Tibial artery (tissue), 4 donors: ENCODE measurements at regions not wholly inside any gene's neighbourhood (a gene's known extent, or its start where the extent isn't known, plus 50 kb on each side); places are given as distances from the start of the nearest gene placed in this dataset.

Source experiments
- DNase-seq, 2 donors: peaks; one replicate each; pipeline ENCODE4 v3.0.0-alpha.2; 2019
- H3K27ac ChIP-seq, 2 donors: fragments of 200-600 bp; sonication (generic) in 1 of 2; 1 replicate in 1 of 2; 2 replicates in 1 of 2; pipeline ENCODE4 v1.5.1; 2018 to 2019; ENCODE audit warnings: mild to moderate bottlenecking in 1 of 2
- H3K27me3 ChIP-seq, 2 donors: fragments of 200-600 bp; sonication (generic) in 1 of 2; one replicate each; pipeline versions ENCODE4 v1.5.1 to v1.6.0; 2016 to 2019
- H3K36me3 ChIP-seq, 3 donors: fragments of 200-600 bp; sonication (generic) in 2 of 3; one replicate each; pipeline ENCODE4 v1.5.1; 2016 to 2019; ENCODE audit warnings: mild to moderate bottlenecking in 2 of 3
- H3K4me1 ChIP-seq, 4 donors: fragments of 200-600 bp; sonication (generic) in 2 of 4; 1 replicate in 3 of 4; 2 replicates in 1 of 4; pipeline ENCODE4 v1.5.1; 2016 to 2019
- H3K4me3 ChIP-seq, 2 donors: fragments of 200-600 bp; sonication (generic) in 1 of 2; 1 replicate in 1 of 2; 2 replicates in 1 of 2; pipeline ENCODE4 v1.5.1; 2018 to 2019; ENCODE audit warnings: mild to moderate bottlenecking in 2 of 2
- H3K9me3 ChIP-seq, 3 donors: fragments of 200-600 bp; sonication (generic) in 1 of 3; one replicate each; pipeline ENCODE4 v1.5.1; 2016 to 2019
- CTCF ChIP-seq, 2 experiments: fragments of 200-600 bp in 1 of 2; fragments of 450-650 bp in 1 of 2; IDR thresholded peaks; one replicate each; pipeline ENCODE4 v1.5.1; 2017 to 2019; ENCODE audit warnings: antibody characterized with exemption in 2 of 2, mild to moderate bottlenecking in 1 of 2, moderate library complexity in 1 of 2
- intact Hi-C: fragments of 100-400 bp; cut with DNase I; formaldehyde crosslinking; loops from one replicate; pipeline ENCODE4 v1.15.0; 2023; ENCODE audit warnings: low total_unique reads

DNA sequence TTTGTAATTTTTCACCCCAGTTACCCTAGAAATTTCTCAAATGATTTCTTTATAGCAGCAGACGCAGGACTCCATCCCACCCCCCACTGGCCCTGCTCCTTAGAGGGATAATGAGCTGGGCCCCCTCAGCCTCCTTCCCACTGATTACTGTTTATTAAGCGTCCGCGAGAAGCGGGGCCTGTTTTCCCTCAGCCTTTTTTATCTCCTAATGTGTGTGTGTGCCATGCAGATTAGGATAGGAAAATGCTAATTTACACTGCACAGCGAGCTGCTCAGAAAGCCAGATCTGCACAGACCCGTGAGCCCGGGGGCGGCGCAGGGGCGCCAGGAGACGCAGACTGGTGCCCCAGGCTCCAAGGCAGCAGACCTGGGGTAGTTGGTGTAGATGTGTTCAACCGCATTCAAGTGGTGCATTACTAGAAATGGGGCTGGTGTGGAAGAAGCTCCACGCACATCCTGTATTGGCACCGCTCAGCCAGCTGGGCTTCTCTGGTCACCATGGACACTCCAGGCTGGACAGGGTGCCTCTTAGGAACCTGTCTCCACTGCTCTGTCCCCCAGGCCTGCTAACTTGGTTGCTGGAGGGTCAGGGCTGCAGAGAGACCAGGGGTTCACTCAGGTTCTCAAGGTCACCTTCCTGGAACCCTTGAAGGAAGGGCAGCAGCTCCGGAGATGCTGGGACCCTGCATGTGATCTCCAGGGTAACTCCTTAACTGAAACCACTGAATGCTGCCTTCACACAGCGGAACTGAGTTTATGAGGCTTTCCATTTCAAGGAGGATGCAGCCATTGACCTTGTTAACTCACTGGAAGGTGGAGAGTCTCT is 256.3 kb downstream of the ERMARD start:
- Histone ChIP-seq H3K9me3 (no peaks in the 10 kb centered on the region), H3K27me3 (peaks cover 0 to 21% of the 10 kb centered on the region in 2 donors), H3K4me1 (peaks cover 0 to 10% (median 6%) of the 10 kb centered on the region in 4 donors), H3K27ac (no peak overlapping the region), H3K4me3 (no peak overlapping the region), H3K36me3 (no peaks in the 10 kb centered on the region)
- TF ChIP-seq CTCF (IDR thresholded peaks at IDR 0.05) = no peak
- DNase-seq = no peak
- intact Hi-C loops = no loop called here

- Histone ChIP-seq H3K9me3 (no peaks in the 10 kb centered on the region), H3K4me3 (no peak overlapping the region), H3K4me1 (peaks cover 0 to 10% (median 6%) of the 10 kb centered on the region in 4 donors), H3K36me3 (no peaks in the 10 kb centered on the region), H3K27ac (no peak overlapping the region), H3K27me3 (peaks cover 0 to 21% of the 10 kb centered on the region in 2 donors)
- no peak for DNase-seq
- no peak for TF ChIP-seq CTCF (IDR thresholded peaks at IDR 0.05)
- intact Hi-C loops = no loop called here
Measured at GRCh38 chr6:170006900-170007467, 255.6 kb downstream of the ERMARD start.

DNA sequence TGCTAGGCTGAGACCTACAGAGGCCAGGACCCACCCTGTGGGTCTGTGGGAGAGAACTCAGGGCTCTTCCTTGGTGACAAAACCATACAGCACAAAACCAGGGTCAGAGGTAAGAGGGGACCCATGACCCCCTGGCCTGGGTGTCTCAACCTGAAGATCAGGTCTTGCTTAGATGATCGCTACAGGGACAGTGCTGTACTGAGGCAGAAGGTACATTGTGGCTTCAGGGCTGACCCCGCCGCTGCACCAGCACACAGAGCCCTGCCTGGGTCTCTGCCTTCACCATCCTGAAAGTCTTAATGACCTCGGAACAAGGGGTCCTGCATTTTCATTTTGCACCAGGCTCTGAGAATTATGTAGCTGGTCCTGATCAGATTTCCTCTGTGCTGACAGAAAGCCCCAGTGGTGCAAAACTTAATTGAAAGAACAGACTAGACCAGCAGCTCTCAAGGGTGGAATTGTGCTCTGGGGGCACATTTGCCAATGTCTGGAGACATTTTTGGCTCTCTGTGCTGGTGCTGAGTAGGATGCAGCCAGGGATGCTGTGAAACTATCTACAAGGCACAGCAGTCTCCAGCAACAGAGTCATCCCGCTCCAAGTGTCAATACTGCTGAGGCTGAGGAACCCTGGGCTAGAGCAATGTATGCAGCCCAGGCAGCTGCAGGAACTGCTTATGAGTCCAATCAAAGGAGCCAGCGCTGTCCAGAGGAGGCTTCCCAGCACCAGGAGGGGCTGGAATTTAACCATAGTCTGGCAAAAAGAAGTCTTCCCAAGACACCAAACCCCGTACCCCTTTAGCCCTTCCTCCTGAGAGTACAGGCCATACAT is 254.9 kb downstream of the ERMARD start:
- Histone ChIP-seq H3K36me3 (no peaks in the 10 kb centered on the region), H3K4me1 (peaks cover 0 to 10% (median 5%) of the 10 kb centered on the region in 4 donors), H3K4me3 (no peak overlapping the region), H3K9me3 (peaks cover 0 to 4% (median 0%) of the 10 kb centered on the region in 3 donors), H3K27me3 (peaks cover 0 to 21% of the 10 kb centered on the region in 2 donors), H3K27ac (no peak overlapping the region)
- intact Hi-C loops = no loop called here
- TF ChIP-seq CTCF (IDR thresholded peaks at IDR 0.05) = no peak
- DNase-seq = no peak

- no peak for DNase-seq
- Histone ChIP-seq H3K27me3 (peaks cover 0 to 21% of the 10 kb centered on the region in 2 donors), H3K36me3 (no peaks in the 10 kb centered on the region), H3K9me3 (peaks cover 0 to 4% (median 0%) of the 10 kb centered on the region in 3 donors), H3K27ac (no peak overlapping the region), H3K4me3 (no peak overlapping the region), H3K4me1 (peaks cover 0 to 4% (median under 1%) of the 10 kb centered on the region in 4 donors)
- intact Hi-C loops = no loop called here
- no peak for TF ChIP-seq CTCF (IDR thresholded peaks at IDR 0.05)
Measured at GRCh38 chr6:170005665-170006064, 254.2 kb downstream of the ERMARD start.

- intact Hi-C loops = no loop called here
- Histone ChIP-seq H3K4me1 (no peaks in the 10 kb centered on the region), H3K27ac (no peak overlapping the region), H3K4me3 (no peak overlapping the region), H3K36me3 (no peaks in the 10 kb centered on the region), H3K27me3 (peaks cover 0 to 21% of the 10 kb centered on the region in 2 donors), H3K9me3 (peaks cover 0 to 4% (median 0%) of the 10 kb centered on the region in 3 donors)
- no peak for DNase-seq
- TF ChIP-seq CTCF (IDR thresholded peaks at IDR 0.05) = no peak
Measured at GRCh38 chr6:170004585-170005210, 253.3 kb downstream of the ERMARD start.
